H1 (cell line): ENCODE measurements at regions not wholly inside any gene's neighbourhood (a gene's known extent, or its start where the extent isn't known, plus 50 kb on each side); places are given as distances from the start of the nearest gene placed in this dataset.

ENCODE experiments used
- MAX ChIP-seq: IDR thresholded peaks from 2 replicates; pipeline ENCODE4 v1.6.1; 2012; ENCODE audit warnings: inconsistent platforms
- SIN3A ChIP-seq, 2 experiments: IDR thresholded peaks in 1 of 2; conservative IDR thresholded peaks in 1 of 2; 2 replicates each; pipeline ENCODE4 v1.6.1; 2011 to 2012; ENCODE audit warnings: low read length in 2 of 2, improper control_type of control experiment in 1 of 2, low read depth in 1 of 2, mild to moderate bottlenecking in 1 of 2
- YY1 ChIP-seq: IDR thresholded peaks from 2 replicates; pipeline ENCODE4 v1.6.1; 2011; ENCODE audit warnings: low read depth, mild to moderate bottlenecking, low read length

- no peak for TF ChIP-seq MAX
- no peak for TF ChIP-seq SIN3A (conservative IDR thresholded peaks at IDR 0.05 in 1 of 2, IDR thresholded peaks at IDR 0.05 in 1 of 2; ENCODE audit: low read depth in 1 of 2, low read length in 2 of 2)
- TF ChIP-seq YY1, result no peak
These were observed 127.2 kb downstream of the CDC5L start for GRCh38 chr6:44514576-44515193.
